Esophagus squamous epithelium (tissue), 5 donors: ENCODE measurements at regions not wholly inside any gene's neighbourhood (a gene's known extent, or its start where the extent isn't known, plus 50 kb on each side); places are given as distances from the start of the nearest gene placed in this dataset.

Source experiments
- DNase-seq: peaks from one replicate; lab custom pipeline; 2025; lab: John Stamatoyannopoulos, UW
- H3K27ac ChIP-seq, 4 donors: fragments of 200-600 bp; sonication (generic); one replicate each; pipeline ENCODE4 v1.5.1; 2016 to 2019; ENCODE audit warnings: mild to moderate bottlenecking in 1 of 4
- H3K27me3 ChIP-seq, 4 donors: fragments of 200-600 bp; sonication (generic); 1 replicate in 3 of 4; 2 replicates in 1 of 4; pipeline versions ENCODE4 v1.5.1 to v1.6.0; 2017 to 2021; ENCODE audit warnings: antibody characterized with exemption in 1 of 4
- H3K36me3 ChIP-seq, 3 donors: fragments of 200-600 bp; sonication (generic); one replicate each; pipeline ENCODE4 v1.5.1; 2016 to 2019
- H3K4me1 ChIP-seq, 3 donors: fragments of 200-600 bp; sonication (generic); one replicate each; pipeline ENCODE4 v1.5.1; 2017 to 2019
- H3K4me3 ChIP-seq, 4 donors: fragments of 200-600 bp; sonication (generic); 1 replicate in 3 of 4; 2 replicates in 1 of 4; pipeline ENCODE4 v1.5.1; 2016 to 2019; ENCODE audit warnings: mild to moderate bottlenecking in 2 of 4, moderate library complexity in 1 of 4
- H3K9me3 ChIP-seq, 3 donors: fragments of 200-600 bp; sonication (generic); one replicate each; pipeline ENCODE4 v1.5.1; 2016 to 2019
- CTCF ChIP-seq, 6 experiments: fragments of 450-650 bp in 4 of 6; fragments of 200-600 bp in 2 of 6; sonication (generic) in 2 of 6; IDR thresholded peaks; one replicate each; pipeline ENCODE4 v1.5.1; 2016 to 2019; ENCODE audit warnings: antibody characterized with exemption in 6 of 6, mild to moderate bottlenecking in 4 of 6, moderate library complexity in 4 of 6
- POLR2A ChIP-seq, 4 donors: fragments of 450-650 bp; IDR thresholded peaks; one replicate each; pipeline ENCODE4 v1.6.1; 2017; ENCODE audit warnings: antibody characterized with exemption in 4 of 4, mild to moderate bottlenecking in 4 of 4, moderate library complexity in 3 of 4
- WGBS, 2 donors: methylation state at CpG; one replicate each; pipeline ENCODE4 v1.1.5; 2018; 5-methylcytosine and 5-hydroxymethylcytosine counted together
- intact Hi-C: fragments of 100-400 bp; cut with DNase I; formaldehyde crosslinking; loops from one replicate; pipeline ENCODE4 v1.15.0; 2022
- donor health status: DM: yes; HTN: yes; CAD: no.

DNA sequence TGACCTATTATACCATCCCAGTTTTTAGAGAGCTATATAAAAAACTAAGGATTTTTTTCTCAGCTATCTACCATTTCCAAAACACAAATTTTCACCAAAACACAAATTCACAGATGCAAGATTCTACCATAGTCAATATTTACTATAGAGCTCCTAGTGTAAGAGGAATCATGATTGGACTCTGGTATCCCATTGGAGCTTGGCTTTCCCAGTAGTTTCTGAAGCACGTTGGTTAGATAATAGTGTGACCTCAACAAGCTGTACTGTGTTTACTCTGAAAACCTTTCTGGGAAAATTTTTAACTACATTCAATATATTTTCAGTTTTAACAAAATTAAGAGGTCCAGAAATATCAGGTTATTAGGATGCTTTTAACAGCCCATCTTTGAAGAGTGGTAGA is 660.6 kb upstream of the SLC10A2 start:
- Histone ChIP-seq H3K4me3 (no peak overlapping the region), H3K27ac (no peak overlapping the region), H3K4me1 (no peaks in the 10 kb centered on the region), H3K36me3 (no peaks in the 10 kb centered on the region), H3K27me3 (no peaks in the 10 kb centered on the region), H3K9me3 (no peaks in the 10 kb centered on the region)
- intact Hi-C loops: no loop called here
- DNase-seq: no peak
- no peak for TF ChIP-seq POLR2A (IDR thresholded peaks at IDR 0.05)
- no peak for TF ChIP-seq CTCF (IDR thresholded peaks at IDR 0.05)
- 56 to 64% methylated on average over 1 of the region's 1 CpG for WGBS, 2 donors

DNA sequence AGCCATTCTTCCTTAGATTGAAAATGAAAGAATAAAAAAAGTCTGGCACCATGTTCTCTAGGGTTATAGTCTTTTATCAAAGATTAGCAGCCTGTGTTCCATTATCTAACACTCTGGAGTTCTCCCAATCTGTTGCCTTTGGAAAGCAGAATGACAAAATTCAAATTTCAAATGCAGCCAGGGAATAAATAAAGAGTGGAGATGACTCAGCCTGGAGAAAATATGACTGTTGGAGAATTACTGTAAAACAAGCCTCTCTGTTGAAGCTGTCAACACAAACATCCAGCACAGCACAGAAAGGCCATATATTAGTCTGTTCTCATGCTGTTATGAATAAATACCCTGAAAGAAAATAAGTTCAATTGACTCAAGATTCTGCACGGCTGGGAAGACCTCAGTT is 650.5 kb upstream of the SLC10A2 start:
- no peaks in the 10 kb centered on the region for H3K9me3 ChIP-seq
- TF ChIP-seq POLR2A (IDR thresholded peaks at IDR 0.05) (no peak), CTCF (IDR thresholded peaks at IDR 0.05) (no peak)
- H3K4me1 ChIP-seq: no peaks in the 10 kb centered on the region
- H3K36me3 ChIP-seq: no peaks in the 10 kb centered on the region
- H3K4me3 ChIP-seq: no peak overlapping the region
- no peaks in the 10 kb centered on the region for H3K27me3 ChIP-seq
- 0% methylated on average over 1 of the region's 1 CpG for WGBS, 2 donors
- no peak for DNase-seq
- no peak overlapping the region for H3K27ac ChIP-seq
- intact Hi-C loops: no loop called here

- TF ChIP-seq CTCF (IDR thresholded peaks at IDR 0.05) (no peak), POLR2A (IDR thresholded peaks at IDR 0.05) (no peak)
- DNase-seq: no peak
- Histone ChIP-seq H3K9me3 (no peaks in the 10 kb centered on the region), H3K4me1 (no peaks in the 10 kb centered on the region), H3K27me3 (no peaks in the 10 kb centered on the region), H3K4me3 (no peak overlapping the region), H3K27ac (no peak overlapping the region), H3K36me3 (no peaks in the 10 kb centered on the region)
- intact Hi-C loops: no loop called here
- 94 to 95% methylated on average over 5 of the region's 5 CpGs for WGBS, 2 donors
These were observed 649.1 kb upstream of the SLC10A2 start for GRCh38 chr13:103715335-103715734.

- TF ChIP-seq POLR2A (IDR thresholded peaks at IDR 0.05): no peak
- TF ChIP-seq CTCF (IDR thresholded peaks at IDR 0.05): no peak
- no peak for DNase-seq
- Histone ChIP-seq H3K4me3 (no peak overlapping the region), H3K36me3 (no peaks in the 10 kb centered on the region), H3K27me3 (no peaks in the 10 kb centered on the region), H3K9me3 (no peaks in the 10 kb centered on the region), H3K4me1 (no peaks in the 10 kb centered on the region), H3K27ac (no peak overlapping the region)
- intact Hi-C loops: no loop called here
- 72 to 100% methylated on average over 1 of the region's 1 CpG for WGBS, 2 donors
These were observed 637.0 kb upstream of the SLC10A2 start for GRCh38 chr13:103703246-103703645.

- Histone ChIP-seq H3K36me3 (no peaks in the 10 kb centered on the region), H3K4me3 (no peak overlapping the region), H3K27me3 (no peaks in the 10 kb centered on the region), H3K27ac (no peak overlapping the region), H3K4me1 (no peaks in the 10 kb centered on the region), H3K9me3 (no peaks in the 10 kb centered on the region)
- intact Hi-C loops: no loop called here
- DNase-seq: no peak
- TF ChIP-seq POLR2A (IDR thresholded peaks at IDR 0.05) (no peak), CTCF (IDR thresholded peaks at IDR 0.05) (no peak)
- 41% methylated on average over 5 of the region's 5 CpGs for WGBS, 2 donors
These were observed 631.8 kb upstream of the SLC10A2 start for GRCh38 chr13:103698000-103698399.
